Activated CD8-positive, alpha-beta T cell treated with anti-CD3 and anti-CD28 coated beads for 36 hours (primary cell): ENCODE measurements at regions not wholly inside any gene's neighbourhood (a gene's known extent, or its start where the extent isn't known, plus 50 kb on each side); places are given as distances from the start of the nearest gene placed in this dataset.

ENCODE experiments used
- ATAC-seq: fragments of 200-7000 bp; cut with Tn5 transposase; one replicate; pipeline ENCODE4 v1.10.0; 2021; ENCODE audit warnings: mild to moderate bottlenecking, moderate library complexity
- CTCF ChIA-PET: fragments of 350-600 bp; sonication (Branson Sonifier 250); formaldehyde crosslinking; loops from one replicate; lab custom pipeline; 2021; ENCODE audit warnings: antibody characterized with exemption; lab: Charles Lee
- POLR2A ChIA-PET: fragments of 350-600 bp; sonication (Branson Sonifier 250); formaldehyde crosslinking; loops from one replicate; lab custom pipeline; 2021; ENCODE audit warnings: antibody characterized with exemption; lab: Charles Lee
- DNase-seq: peaks from one replicate; pipeline ENCODE4 v3.0.0-alpha.2; 2020
- H3K27ac Mint-ChIP-seq: one replicate; pipeline ENCODE4 v1.8.0; 2021; ENCODE audit warnings: mild to moderate bottlenecking, mixed read lengths
- H3K27me3 Mint-ChIP-seq: one replicate; pipeline ENCODE4 v1.8.0; 2021; ENCODE audit warnings: mixed read lengths
- H3K36me3 Mint-ChIP-seq: one replicate; pipeline ENCODE4 v1.8.0; 2021; ENCODE audit warnings: low read depth, mixed read lengths
- H3K4me1 Mint-ChIP-seq: one replicate; pipeline ENCODE4 v1.8.0; 2021; ENCODE audit warnings: low read depth, mixed read lengths
- H3K4me3 Mint-ChIP-seq: one replicate; pipeline ENCODE4 v1.8.0; 2021; ENCODE audit warnings: mild to moderate bottlenecking, moderate library complexity, mixed read lengths
- H3K9me3 Mint-ChIP-seq: one replicate; pipeline ENCODE4 v1.8.0; 2021; ENCODE audit warnings: mixed read lengths
- intact Hi-C: fragments of 100-400 bp; cut with micrococcal nuclease; formaldehyde crosslinking; loops from one replicate; pipeline ENCODE4 v1.10.0; 2022
- TF ChIP-seq, protein P1 (sequence below): fragments of 200-600 bp; IDR thresholded peaks from one replicate; pipeline ENCODE4 v1.8.0; 2022; ENCODE audit warnings: antibody characterized with exemption, mild to moderate bottlenecking

DNA sequence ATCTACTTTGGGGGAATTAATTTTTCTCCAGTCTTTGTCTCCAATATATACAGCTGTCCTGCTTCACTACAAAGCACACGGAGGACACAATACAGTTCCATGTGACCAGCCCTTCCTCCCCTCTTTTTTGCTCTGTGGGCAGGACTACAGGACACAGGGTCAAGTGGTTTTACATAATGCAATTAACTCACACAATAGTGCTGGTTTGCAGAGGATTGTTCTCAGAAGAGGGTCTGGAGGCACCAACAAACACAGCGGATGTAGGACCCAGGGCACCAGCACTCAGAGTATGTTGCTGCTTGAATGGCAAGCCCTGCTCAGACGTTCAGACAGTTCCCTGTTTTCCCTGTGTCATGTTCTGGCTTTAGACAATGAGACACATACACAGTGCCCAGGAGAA, 52.0 kb upstream of the NPTX2 start:
- H3K36me3 Mint-ChIP-seq = no peaks in the 10 kb centered on the region
- H3K27ac Mint-ChIP-seq = no peak overlapping the region
- DNase-seq (no peak), ATAC-seq (no peak)
- no peaks in the 10 kb centered on the region for H3K4me1 Mint-ChIP-seq
- peaks cover 15% of the 10 kb centered on the region for H3K27me3 Mint-ChIP-seq
- ChIA-PET CTCF (no interaction called here), POLR2A (no interaction called here)
- TF ChIP-seq, protein P1, sequence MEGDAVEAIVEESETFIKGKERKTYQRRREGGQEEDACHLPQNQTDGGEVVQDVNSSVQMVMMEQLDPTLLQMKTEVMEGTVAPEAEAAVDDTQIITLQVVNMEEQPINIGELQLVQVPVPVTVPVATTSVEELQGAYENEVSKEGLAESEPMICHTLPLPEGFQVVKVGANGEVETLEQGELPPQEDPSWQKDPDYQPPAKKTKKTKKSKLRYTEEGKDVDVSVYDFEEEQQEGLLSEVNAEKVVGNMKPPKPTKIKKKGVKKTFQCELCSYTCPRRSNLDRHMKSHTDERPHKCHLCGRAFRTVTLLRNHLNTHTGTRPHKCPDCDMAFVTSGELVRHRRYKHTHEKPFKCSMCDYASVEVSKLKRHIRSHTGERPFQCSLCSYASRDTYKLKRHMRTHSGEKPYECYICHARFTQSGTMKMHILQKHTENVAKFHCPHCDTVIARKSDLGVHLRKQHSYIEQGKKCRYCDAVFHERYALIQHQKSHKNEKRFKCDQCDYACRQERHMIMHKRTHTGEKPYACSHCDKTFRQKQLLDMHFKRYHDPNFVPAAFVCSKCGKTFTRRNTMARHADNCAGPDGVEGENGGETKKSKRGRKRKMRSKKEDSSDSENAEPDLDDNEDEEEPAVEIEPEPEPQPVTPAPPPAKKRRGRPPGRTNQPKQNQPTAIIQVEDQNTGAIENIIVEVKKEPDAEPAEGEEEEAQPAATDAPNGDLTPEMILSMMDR = no peak
- no peak overlapping the region for H3K4me3 Mint-ChIP-seq
- intact Hi-C loops = no loop called here
- H3K9me3 Mint-ChIP-seq = peaks cover 7% of the 10 kb centered on the region

DNA sequence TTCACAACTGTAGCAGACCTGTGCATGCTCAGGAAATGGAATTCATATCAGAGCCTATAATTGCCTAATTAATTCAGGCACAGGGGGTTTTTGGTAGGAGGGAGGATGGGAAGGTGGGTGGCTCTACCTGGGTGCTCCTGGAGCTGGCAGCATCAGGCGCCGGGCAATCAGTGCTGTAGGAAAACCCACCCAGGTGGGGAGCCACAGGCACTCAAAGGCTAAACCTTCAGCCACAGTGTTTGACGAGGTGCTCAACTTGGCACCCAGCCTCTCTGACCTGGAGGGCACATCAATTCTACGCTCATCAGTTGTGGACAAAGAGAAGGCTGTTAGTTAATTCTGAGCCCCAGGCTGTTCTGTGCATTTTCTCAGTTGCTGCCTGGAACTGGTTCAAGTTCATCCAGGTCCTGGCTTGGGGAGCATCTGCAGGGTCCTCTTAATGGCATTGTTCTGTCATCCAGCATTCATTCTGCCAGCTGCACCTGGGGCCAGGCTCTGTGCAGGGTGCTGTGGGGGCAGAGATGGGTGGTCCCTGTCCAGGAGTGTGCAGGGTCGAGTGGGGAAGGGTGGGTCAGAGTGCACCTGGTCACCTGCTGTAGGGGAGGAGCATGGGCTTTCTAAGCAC, 54.1 kb upstream of the NPTX2 start:
- TF ChIP-seq, protein P1 = no peak
- DNase-seq = no peak
- intact Hi-C loops = no loop called here
- Mint-ChIP-seq H3K27me3 (peaks cover 11% of the 10 kb centered on the region), H3K9me3 (peaks cover 7% of the 10 kb centered on the region), H3K4me1 (no peaks in the 10 kb centered on the region), H3K36me3 (no peaks in the 10 kb centered on the region), H3K4me3 (no peak overlapping the region), H3K27ac (no peak overlapping the region)
- CTCF ChIA-PET = no interaction called here
- ATAC-seq = no peak
- POLR2A ChIA-PET = no interaction called here

DNA sequence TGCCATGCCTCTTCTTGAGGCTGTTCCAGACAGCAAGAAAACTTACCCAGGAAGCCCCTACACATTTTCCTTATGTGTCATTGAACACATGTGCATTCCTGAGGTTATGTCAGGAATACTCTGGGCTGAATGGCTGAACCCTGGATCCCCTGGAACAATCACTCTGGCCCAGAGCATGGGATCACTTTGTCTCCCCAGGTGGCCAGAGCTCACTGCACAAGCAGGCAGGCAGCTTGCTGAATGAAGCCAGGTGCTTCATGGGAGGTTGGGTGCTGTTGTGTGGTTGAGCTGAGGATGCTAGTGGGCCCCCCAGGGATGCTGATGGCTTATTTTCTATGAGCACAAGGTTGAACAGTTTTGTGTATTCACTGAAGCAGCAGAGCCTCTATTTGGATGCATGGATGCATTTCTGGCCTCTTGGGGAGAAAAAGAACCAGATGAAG, 54.7 kb upstream of the NPTX2 start:
- no peaks in the 10 kb centered on the region for H3K4me1 Mint-ChIP-seq
- CTCF ChIA-PET = no interaction called here
- DNase-seq (no peak), ATAC-seq (no peak)
- no peak overlapping the region for H3K4me3 Mint-ChIP-seq
- H3K36me3 Mint-ChIP-seq = no peaks in the 10 kb centered on the region
- peaks cover 10% of the 10 kb centered on the region for H3K27me3 Mint-ChIP-seq
- H3K9me3 Mint-ChIP-seq = peaks cover 7% of the 10 kb centered on the region
- TF ChIP-seq, protein P1 = no peak
- intact Hi-C loops = no loop called here
- no peak overlapping the region for H3K27ac Mint-ChIP-seq
- POLR2A ChIA-PET = no interaction called here

DNA sequence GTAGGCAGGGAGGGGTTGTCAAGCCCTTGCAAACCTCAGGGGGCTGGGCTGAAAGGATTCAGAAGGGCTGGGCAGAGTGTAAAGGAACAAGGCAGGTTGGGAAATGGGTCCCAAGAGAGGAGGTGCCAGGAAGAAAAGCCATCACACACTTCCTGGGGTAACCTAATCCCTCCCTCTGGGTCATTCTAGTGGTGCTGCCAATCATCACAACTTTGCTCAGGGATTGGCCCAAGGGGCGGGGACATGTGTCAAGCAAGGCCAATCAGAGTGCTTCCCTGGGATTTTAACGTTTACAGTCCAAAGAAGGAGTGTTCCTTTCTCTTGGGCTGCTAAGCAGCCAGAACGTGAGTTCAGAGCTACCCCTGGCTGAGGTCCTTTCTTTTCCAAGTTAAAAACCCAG, 57.1 kb upstream of the NPTX2 start:
- no peaks in the 10 kb centered on the region for H3K4me1 Mint-ChIP-seq
- no peak overlapping the region for H3K4me3 Mint-ChIP-seq
- ChIA-PET CTCF (no interaction called here), POLR2A (no interaction called here)
- DNase-seq (no peak), ATAC-seq (no peak)
- intact Hi-C loops = no loop called here
- H3K9me3 Mint-ChIP-seq = peaks cover 5% of the 10 kb centered on the region
- H3K27me3 Mint-ChIP-seq = peaks cover 6% of the 10 kb centered on the region
- H3K27ac Mint-ChIP-seq = no peak overlapping the region
- TF ChIP-seq, protein P1 = no peak
- no peaks in the 10 kb centered on the region for H3K36me3 Mint-ChIP-seq

DNA sequence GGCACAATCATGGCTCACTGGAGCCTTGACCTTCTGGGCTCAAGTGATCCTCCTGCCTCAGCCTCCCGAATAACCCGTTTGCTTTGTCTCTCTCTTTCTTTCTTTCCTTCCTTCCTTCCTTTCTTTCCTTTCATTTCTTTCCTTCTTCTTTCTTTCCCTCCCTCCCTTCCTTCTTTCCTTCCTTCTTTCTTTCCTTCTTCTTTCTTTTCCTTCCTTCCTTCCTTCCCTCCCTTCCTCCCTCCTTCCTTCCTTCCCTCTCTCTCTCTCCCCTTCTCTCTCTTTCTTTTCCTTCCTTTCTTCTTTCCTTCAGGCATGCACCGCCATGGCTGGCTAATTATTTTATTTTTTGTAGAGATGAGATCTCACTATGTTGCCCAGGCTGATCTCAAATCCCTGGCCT, 57.9 kb upstream of the NPTX2 start:
- no peak for DNase-seq
- peaks cover 6% of the 10 kb centered on the region for H3K27me3 Mint-ChIP-seq
- POLR2A ChIA-PET = no interaction called here
- intact Hi-C loops = no loop called here
- no peaks in the 10 kb centered on the region for H3K4me1 Mint-ChIP-seq
- TF ChIP-seq, protein P1 = no peak
- ATAC-seq = no peak
- H3K9me3 Mint-ChIP-seq = no peaks in the 10 kb centered on the region
- CTCF ChIA-PET = no interaction called here
- no peak overlapping the region for H3K27ac Mint-ChIP-seq
- no peak overlapping the region for H3K4me3 Mint-ChIP-seq
- H3K36me3 Mint-ChIP-seq = no peaks in the 10 kb centered on the region
